PC-3 (cell line): ENCODE measurements at regions not wholly inside any gene's neighbourhood (a gene's known extent, or its start where the extent isn't known, plus 50 kb on each side); places are given as distances from the start of the nearest gene placed in this dataset.
A peak's percentile ranks its signal among the peaks of the same experiment; 100 is the strongest.

Experiments used
- ATAC-seq: fragments of 200-7000 bp; cut with Tn5 transposase; 2 replicates; pipeline ENCODE4 v1.9.1; 2020; ENCODE audit warnings: mild to moderate bottlenecking, moderate library complexity
- BruUV-seq: library from RNA; stranded (reverse); fragments of 400-500 nt; replicated peaks from 2 replicates; lab custom pipeline; 2021; lab: Mats Ljungman, UMichigan
- CTCF ChIA-PET: fragments of 300-600 bp; sonication (Branson Sonifier 250); formaldehyde crosslinking; loops from one replicate; lab custom pipeline; 2022; ENCODE audit warnings: antibody characterized with exemption; lab: Charles Lee
- POLR2A ChIA-PET: fragments of 300-600 bp; sonication (Branson Sonifier 250); formaldehyde crosslinking; loops from one replicate; lab custom pipeline; 2022; ENCODE audit warnings: antibody characterized with exemption; ENCODE audit not compliant: unreplicated experiment; lab: Charles Lee
- DNase-seq: peaks from one replicate; pipeline ENCODE4 v3.0.0-alpha.2; 2015
- H2AFZ ChIP-seq: fragments of 300-600 bp; sonication (generic); 2 replicates; pipeline ENCODE4 v1.6.0; 2016; ENCODE audit warnings: antibody characterized with exemption, low read length
- H3F3A ChIP-seq: fragments of 300-600 bp; sonication (generic); one replicate; pipeline ENCODE4 v1.6.0; 2017; ENCODE audit warnings: antibody characterized with exemption, low read length, control low read depth, mild to moderate bottlenecking; ENCODE audit not compliant: unreplicated experiment
- H3K27ac ChIP-seq: fragments of 300-600 bp; sonication (generic); 2 replicates; pipeline ENCODE4 v1.5.1; 2016; ENCODE audit warnings: mild to moderate bottlenecking, low read length
- H3K27me3 ChIP-seq: fragments of 300-600 bp; sonication (generic); 2 replicates; pipeline ENCODE4 v1.6.1; 2016; ENCODE audit warnings: low read length, mixed read lengths
- H3K36me3 ChIP-seq: fragments of 300-600 bp; sonication (generic); 2 replicates; pipeline ENCODE4 v1.6.1; 2016; ENCODE audit warnings: low read depth, mixed run types, low read length, mixed read lengths
- H3K4me1 ChIP-seq: fragments of 300-600 bp; sonication (generic); 2 replicates; pipeline ENCODE4 v1.5.1; 2016; ENCODE audit warnings: low read length; ENCODE audit not compliant: insufficient read depth
- H3K4me2 ChIP-seq: fragments of 300-600 bp; sonication (generic); 2 replicates; pipeline ENCODE4 v1.6.0; 2016; ENCODE audit warnings: low read length
- H3K4me3 ChIP-seq: fragments of 300-600 bp; sonication (generic); 2 replicates; pipeline ENCODE4 v1.5.1; 2016; ENCODE audit warnings: mild to moderate bottlenecking, low read length, mixed read lengths
- H3K79me2 ChIP-seq: fragments of 300-600 bp; sonication (generic); 2 replicates; pipeline ENCODE4 v1.6.1; 2017; ENCODE audit warnings: low read length, mixed read lengths
- H3K9ac ChIP-seq: fragments of 300-600 bp; sonication (generic); 2 replicates; pipeline ENCODE4 v1.6.0; 2016; ENCODE audit warnings: mild to moderate bottlenecking, low read length
- H3K9me2 ChIP-seq: fragments of 300-600 bp; sonication (generic); replicated peaks from 2 replicates; pipeline ENCODE4 v1.6.1; 2016; ENCODE audit warnings: mixed run types, low read length, mixed read lengths
- H3K9me3 ChIP-seq: fragments of 300-600 bp; sonication (generic); 2 replicates; pipeline ENCODE4 v1.6.1; 2016; ENCODE audit warnings: low read length, mixed read lengths
- H4K20me1 ChIP-seq: fragments of 300-600 bp; sonication (generic); 2 replicates; pipeline ENCODE4 v1.6.1; 2016; ENCODE audit warnings: low read length, mixed read lengths
- EZH2 ChIP-seq: fragments of 300-600 bp; sonication (generic); IDR thresholded peaks from one replicate; pipeline ENCODE4 v1.6.1; 2017; ENCODE audit warnings: antibody characterized with exemption, mild to moderate bottlenecking, low read length; ENCODE audit not compliant: unreplicated experiment
- EZH2phosphoT487 ChIP-seq: fragments of 300-600 bp; sonication (generic); IDR thresholded peaks from 2 replicates; pipeline ENCODE4 v1.6.1; 2018; ENCODE audit warnings: mild to moderate bottlenecking, antibody characterized with exemption, low read length, borderline replicate concordance
- intact Hi-C: fragments of 100-400 bp; cut with micrococcal nuclease; formaldehyde crosslinking; loops from 2 replicates; pipeline ENCODE4 v1.9.0; 2023
- TF ChIP-seq, protein P1 (sequence below): fragments of 300-600 bp; sonication (generic); conservative IDR thresholded peaks from 2 replicates; pipeline ENCODE4 v1.5.1; 2017; ENCODE audit warnings: antibody characterized with exemption, low read depth, mild to moderate bottlenecking, low read length

DNA sequence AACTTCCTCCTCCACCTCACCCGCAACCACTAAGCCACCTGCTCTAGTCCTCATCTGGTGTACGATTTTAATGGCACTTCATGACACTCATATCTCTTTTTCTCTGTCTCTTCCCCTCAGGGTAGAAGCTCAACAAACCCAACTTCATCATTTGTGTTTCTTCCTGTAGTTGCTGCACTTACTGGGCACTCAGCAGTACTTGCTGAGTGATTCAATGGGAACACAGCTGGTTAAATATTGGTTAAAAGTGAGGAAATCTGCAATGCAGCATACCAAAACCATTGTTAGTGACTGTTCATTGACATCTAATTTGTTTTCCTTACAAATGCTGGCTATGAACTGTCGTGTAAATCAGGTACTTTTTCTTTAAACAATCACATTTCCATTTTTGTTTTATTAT is 541.1 kb upstream of the PRMT6 start:
- ATAC-seq (no peak), DNase-seq (peak; percentile 22)
- Histone ChIP-seq H3K27me3 (no peaks in the 10 kb centered on the region), H3K9me2 (no peaks in the 10 kb centered on the region), H3K4me1 (no peaks in the 10 kb centered on the region), H3K4me2 (no peak overlapping the region), H4K20me1 (no peaks in the 10 kb centered on the region), H3K79me2 (no peaks in the 10 kb centered on the region), H3K9ac (no peak overlapping the region), H3F3A (no peaks in the 10 kb centered on the region), H3K36me3 (no peaks in the 10 kb centered on the region), H3K4me3 (no peak overlapping the region), H2AFZ (peak overlapping the region; percentile 19; the same call in 1 of the 2 replicates), H3K9me3 (no peaks in the 10 kb centered on the region), H3K27ac (no peak overlapping the region)
- intact Hi-C loops: no loop called here
- ChIA-PET POLR2A (no interaction called here), CTCF (no interaction called here)
- TF ChIP-seq, protein P1, sequence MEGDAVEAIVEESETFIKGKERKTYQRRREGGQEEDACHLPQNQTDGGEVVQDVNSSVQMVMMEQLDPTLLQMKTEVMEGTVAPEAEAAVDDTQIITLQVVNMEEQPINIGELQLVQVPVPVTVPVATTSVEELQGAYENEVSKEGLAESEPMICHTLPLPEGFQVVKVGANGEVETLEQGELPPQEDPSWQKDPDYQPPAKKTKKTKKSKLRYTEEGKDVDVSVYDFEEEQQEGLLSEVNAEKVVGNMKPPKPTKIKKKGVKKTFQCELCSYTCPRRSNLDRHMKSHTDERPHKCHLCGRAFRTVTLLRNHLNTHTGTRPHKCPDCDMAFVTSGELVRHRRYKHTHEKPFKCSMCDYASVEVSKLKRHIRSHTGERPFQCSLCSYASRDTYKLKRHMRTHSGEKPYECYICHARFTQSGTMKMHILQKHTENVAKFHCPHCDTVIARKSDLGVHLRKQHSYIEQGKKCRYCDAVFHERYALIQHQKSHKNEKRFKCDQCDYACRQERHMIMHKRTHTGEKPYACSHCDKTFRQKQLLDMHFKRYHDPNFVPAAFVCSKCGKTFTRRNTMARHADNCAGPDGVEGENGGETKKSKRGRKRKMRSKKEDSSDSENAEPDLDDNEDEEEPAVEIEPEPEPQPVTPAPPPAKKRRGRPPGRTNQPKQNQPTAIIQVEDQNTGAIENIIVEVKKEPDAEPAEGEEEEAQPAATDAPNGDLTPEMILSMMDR: no peak
- TF ChIP-seq EZH2: no peak
- BruUV-seq: no TSS peak

DNA sequence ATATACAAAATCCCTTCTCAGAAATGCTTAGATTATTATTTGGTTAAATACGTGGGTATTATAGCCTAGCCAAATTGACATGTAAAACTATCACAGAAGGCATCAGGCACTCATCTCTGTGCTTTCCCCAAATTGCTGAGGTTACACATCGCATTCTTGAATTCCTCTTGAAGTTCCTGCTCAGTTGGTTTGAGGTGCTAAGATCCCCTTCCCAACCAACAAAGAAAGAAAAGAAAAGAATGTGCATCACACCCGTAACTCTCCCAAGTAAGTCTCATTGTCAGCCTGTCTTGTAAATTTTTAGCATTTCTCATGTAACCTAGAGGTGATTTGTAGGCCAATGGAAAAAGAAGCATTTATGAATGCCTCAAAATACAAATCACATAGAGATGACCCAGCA is 539.2 kb upstream of the PRMT6 start:
- Histone ChIP-seq H3F3A (no peaks in the 10 kb centered on the region), H3K9me2 (no peaks in the 10 kb centered on the region), H3K4me1 (no peaks in the 10 kb centered on the region), H3K27ac (no peak overlapping the region), H2AFZ (no peak overlapping the region), H3K9ac (no peak overlapping the region), H3K79me2 (no peaks in the 10 kb centered on the region), H4K20me1 (no peaks in the 10 kb centered on the region), H3K4me3 (no peak overlapping the region), H3K27me3 (no peaks in the 10 kb centered on the region), H3K9me3 (no peaks in the 10 kb centered on the region), H3K36me3 (no peaks in the 10 kb centered on the region), H3K4me2 (no peak overlapping the region)
- DNase-seq: no peak
- no peak for TF ChIP-seq EZH2phosphoT487
- no peak for TF ChIP-seq EZH2
- TF ChIP-seq, protein P1: no peak
- no TSS peak for BruUV-seq
- ChIA-PET POLR2A (no interaction called here), CTCF (no interaction called here)
- intact Hi-C loops: no loop called here
- ATAC-seq: no peak

DNA sequence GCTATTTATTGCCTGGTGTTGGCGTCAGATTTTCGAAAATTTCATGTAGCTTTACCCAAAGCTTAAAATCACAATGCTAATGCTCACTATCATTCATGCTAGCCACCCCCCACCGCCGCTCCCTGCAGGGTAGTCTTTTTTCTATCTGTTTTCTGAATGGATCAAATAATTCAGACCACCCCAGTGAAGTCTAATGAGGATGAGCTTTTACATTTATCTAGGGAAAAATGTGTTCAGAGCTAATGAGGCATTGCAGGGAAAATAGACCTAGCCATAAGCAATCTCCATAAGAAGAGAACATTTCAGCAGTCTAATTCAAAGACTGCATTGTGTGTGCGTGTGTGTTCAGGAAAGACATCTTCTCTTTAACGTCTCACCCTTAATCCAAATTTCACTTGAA is 533.0 kb upstream of the PRMT6 start:
- no peaks in the 10 kb centered on the region for H3K79me2 ChIP-seq
- no peak overlapping the region for H2AFZ ChIP-seq
- H3K4me2 ChIP-seq: no peak overlapping the region
- no TSS peak for BruUV-seq
- H3K27ac ChIP-seq: no peak overlapping the region
- intact Hi-C loops: no loop called here
- TF ChIP-seq, protein P1: no peak
- TF ChIP-seq EZH2 (no peak), EZH2phosphoT487 (no peak)
- no peaks in the 10 kb centered on the region for H3K36me3 ChIP-seq
- H3K4me3 ChIP-seq: no peak overlapping the region
- ChIA-PET CTCF (no interaction called here), POLR2A (no interaction called here)
- H3F3A ChIP-seq: no peaks in the 10 kb centered on the region
- no peaks in the 10 kb centered on the region for H4K20me1 ChIP-seq
- no peaks in the 10 kb centered on the region for H3K27me3 ChIP-seq
- H3K9me2 ChIP-seq: no peaks in the 10 kb centered on the region
- DNase-seq (no peak), ATAC-seq (no peak)
- H3K9ac ChIP-seq: no peak overlapping the region
- peaks cover 6% of the 10 kb centered on the region for H3K4me1 ChIP-seq
- no peaks in the 10 kb centered on the region for H3K9me3 ChIP-seq
